Rectal smooth muscle tissue (tissue), 1 donor: ENCODE measurements at regions not wholly inside any gene's neighbourhood (a gene's known extent, or its start where the extent isn't known, plus 50 kb on each side); places are given as distances from the start of the nearest gene placed in this dataset.

Experiments used
- H3K27ac ChIP-seq: one replicate; pipeline ENCODE4 v1.7.0; 2013; ENCODE audit warnings: low read depth, low read length, inconsistent platforms
- H3K27me3 ChIP-seq: one replicate; pipeline ENCODE4 v1.7.0; 2013; ENCODE audit warnings: low read length; ENCODE audit not compliant: control insufficient read depth, insufficient read depth
- H3K36me3 ChIP-seq: one replicate; pipeline ENCODE4 v1.7.0; 2013; ENCODE audit warnings: low read length; ENCODE audit not compliant: control insufficient read depth, insufficient read depth
- H3K4me1 ChIP-seq: one replicate; pipeline ENCODE4 v1.7.0; 2013; ENCODE audit warnings: low read length; ENCODE audit not compliant: control insufficient read depth, insufficient read depth
- H3K4me3 ChIP-seq: one replicate; pipeline ENCODE4 v1.7.0; 2013; ENCODE audit warnings: low read length
- H3K9ac ChIP-seq: one replicate; pipeline ENCODE4 v1.7.0; 2013; ENCODE audit warnings: low read length

- Histone ChIP-seq H3K9ac (no peak overlapping the region), H3K36me3 (no peaks in the 10 kb centered on the region), H3K27me3 (no peaks in the 10 kb centered on the region), H3K27ac (no peak overlapping the region), H3K4me1 (no peaks in the 10 kb centered on the region), H3K4me3 (no peak overlapping the region)
These were observed 122.2 kb upstream of the PRSS58 start for GRCh38 chr7:142380069-142380468.

DNA sequence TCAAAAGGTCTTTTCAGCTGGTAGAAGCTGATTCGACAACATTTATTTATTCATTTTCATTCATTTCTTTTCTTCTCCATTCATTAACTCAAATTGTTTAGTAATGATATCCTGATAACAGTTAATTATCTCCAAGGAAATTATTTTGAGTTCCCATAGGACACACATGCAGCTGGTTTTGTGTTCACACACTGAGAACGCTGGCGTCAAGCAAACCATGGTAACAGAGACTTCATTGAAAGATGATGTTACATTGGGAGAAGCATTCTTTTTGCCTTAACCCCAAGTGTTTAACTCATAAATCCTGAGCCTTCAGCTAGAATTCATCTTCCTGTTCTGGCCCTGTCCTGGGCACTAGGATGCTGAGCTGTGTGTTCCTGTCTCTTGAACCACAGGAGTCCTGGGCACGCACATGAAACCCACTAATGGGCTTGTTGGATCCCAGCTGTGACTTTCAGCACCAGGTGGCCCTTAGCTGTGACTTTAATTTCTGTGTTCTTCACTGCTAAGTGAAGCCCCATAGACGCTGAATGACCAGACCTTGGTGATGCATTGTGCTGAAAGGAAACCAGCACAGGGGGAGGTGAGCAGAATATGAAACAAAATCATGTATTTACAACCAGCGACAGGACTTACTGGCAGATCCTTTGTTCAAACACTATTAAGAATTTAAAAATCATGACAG, 121.5 kb upstream of the PRSS58 start:
- no peaks in the 10 kb centered on the region for H3K4me1 ChIP-seq
- no peaks in the 10 kb centered on the region for H3K36me3 ChIP-seq
- no peak overlapping the region for H3K9ac ChIP-seq
- H3K27ac ChIP-seq, result no peak overlapping the region
- no peak overlapping the region for H3K4me3 ChIP-seq
- no peaks in the 10 kb centered on the region for H3K27me3 ChIP-seq

- no peaks in the 10 kb centered on the region for H3K36me3 ChIP-seq
- H3K4me3 ChIP-seq, result no peak overlapping the region
- H3K9ac ChIP-seq, result no peak overlapping the region
- H3K27ac ChIP-seq, result no peak overlapping the region
- H3K27me3 ChIP-seq, result no peaks in the 10 kb centered on the region
- no peaks in the 10 kb centered on the region for H3K4me1 ChIP-seq
These were observed 119.7 kb upstream of the PRSS58 start for GRCh38 chr7:142377567-142377966.

- Histone ChIP-seq H3K4me1 (no peaks in the 10 kb centered on the region), H3K27me3 (no peaks in the 10 kb centered on the region), H3K27ac (no peak overlapping the region), H3K4me3 (no peak overlapping the region), H3K9ac (no peak overlapping the region), H3K36me3 (no peaks in the 10 kb centered on the region)
These were observed 118.6 kb upstream of the PRSS58 start for GRCh38 chr7:142376356-142376997.

GRCh38 chr7:142375710-142376313, 118.0 kb upstream of the PRSS58 start:
- Histone ChIP-seq H3K27me3 (no peaks in the 10 kb centered on the region), H3K27ac (no peak overlapping the region), H3K36me3 (no peaks in the 10 kb centered on the region), H3K4me3 (no peak overlapping the region), H3K4me1 (no peaks in the 10 kb centered on the region), H3K9ac (no peak overlapping the region)

- H3K9ac ChIP-seq, result no peak overlapping the region
- H3K36me3 ChIP-seq, result no peaks in the 10 kb centered on the region
- H3K27ac ChIP-seq, result no peak overlapping the region
- H3K27me3 ChIP-seq, result no peaks in the 10 kb centered on the region
- H3K4me3 ChIP-seq, result no peak overlapping the region
- H3K4me1 ChIP-seq, result no peaks in the 10 kb centered on the region
These were observed 114.9 kb upstream of the PRSS58 start for GRCh38 chr7:142372727-142373126.

DNA sequence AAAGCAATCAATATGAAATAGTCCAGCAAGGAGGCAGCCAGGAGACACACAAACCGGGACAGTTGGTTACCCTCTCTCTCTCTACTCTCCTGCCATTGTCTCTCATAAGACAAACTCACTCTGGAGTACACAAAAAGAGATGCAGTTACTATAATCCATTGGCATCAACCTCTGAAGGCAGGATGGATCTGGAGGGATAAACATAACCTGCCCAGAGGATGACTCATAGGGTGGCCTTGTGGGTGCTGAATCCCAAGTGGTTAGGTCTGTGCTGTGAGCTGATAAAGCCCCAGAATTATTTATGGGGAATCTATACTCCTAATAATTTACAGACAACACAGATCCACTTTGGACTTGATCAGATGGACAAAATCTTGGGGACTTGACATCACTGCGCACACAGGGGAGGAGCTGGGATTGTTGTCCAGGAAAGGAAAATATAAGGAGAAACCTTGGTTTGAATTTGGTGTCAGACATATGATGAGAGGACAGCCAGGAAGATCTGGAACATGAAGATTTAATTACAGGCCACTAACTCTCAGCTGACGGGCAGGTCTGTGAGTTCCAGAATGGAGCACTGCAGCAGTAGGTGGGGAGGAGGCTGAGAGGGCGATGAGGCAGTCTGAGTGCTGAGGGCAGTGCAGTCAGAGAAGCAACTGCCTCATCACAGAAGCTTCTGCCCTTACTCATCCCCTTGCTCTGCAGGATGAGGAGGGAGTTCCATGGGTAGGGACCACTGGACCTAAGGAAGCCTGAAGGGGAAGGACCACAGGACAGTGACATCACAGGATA, 113.9 kb upstream of the PRSS58 start:
- H3K4me1 ChIP-seq, result no peaks in the 10 kb centered on the region
- H3K27ac ChIP-seq, result no peak overlapping the region
- no peaks in the 10 kb centered on the region for H3K36me3 ChIP-seq
- H3K27me3 ChIP-seq, result no peaks in the 10 kb centered on the region
- H3K4me3 ChIP-seq, result no peak overlapping the region
- H3K9ac ChIP-seq, result no peak overlapping the region

- Histone ChIP-seq H3K27me3 (no peaks in the 10 kb centered on the region), H3K9ac (no peak overlapping the region), H3K36me3 (no peaks in the 10 kb centered on the region), H3K4me1 (no peaks in the 10 kb centered on the region), H3K27ac (no peak overlapping the region), H3K4me3 (no peak overlapping the region)
These were observed 107.6 kb upstream of the PRSS58 start for GRCh38 chr7:142365410-142365842.

DNA sequence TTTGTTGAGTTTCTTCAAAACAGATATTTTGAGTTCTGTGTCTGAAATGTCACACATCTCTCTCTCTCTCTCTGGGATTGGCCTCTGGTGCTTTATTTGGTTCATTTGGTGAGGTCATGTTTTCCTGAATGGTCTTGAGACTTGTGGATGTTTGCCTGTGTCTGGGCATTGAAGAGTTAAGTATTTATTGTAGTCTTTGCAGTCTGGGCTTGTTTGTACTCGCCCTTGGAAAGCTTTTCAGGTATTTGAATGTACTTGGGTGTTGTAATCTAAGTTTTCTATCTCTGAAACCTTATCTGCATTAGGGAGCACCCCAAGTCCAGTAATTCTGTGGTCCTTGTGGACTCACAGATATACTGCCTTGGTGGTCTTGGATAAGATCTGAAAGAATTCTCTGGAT, 106.7 kb upstream of the PRSS58 start:
- Histone ChIP-seq H3K36me3 (no peaks in the 10 kb centered on the region), H3K4me1 (no peaks in the 10 kb centered on the region), H3K27ac (no peak overlapping the region), H3K4me3 (no peak overlapping the region), H3K27me3 (no peaks in the 10 kb centered on the region), H3K9ac (no peak overlapping the region)

- no peaks in the 10 kb centered on the region for H3K4me1 ChIP-seq
- no peak overlapping the region for H3K4me3 ChIP-seq
- no peak overlapping the region for H3K9ac ChIP-seq
- no peaks in the 10 kb centered on the region for H3K36me3 ChIP-seq
- no peaks in the 10 kb centered on the region for H3K27me3 ChIP-seq
- no peak overlapping the region for H3K27ac ChIP-seq
These were observed 104.5 kb upstream of the PRSS58 start for GRCh38 chr7:142362349-142362748.

DNA sequence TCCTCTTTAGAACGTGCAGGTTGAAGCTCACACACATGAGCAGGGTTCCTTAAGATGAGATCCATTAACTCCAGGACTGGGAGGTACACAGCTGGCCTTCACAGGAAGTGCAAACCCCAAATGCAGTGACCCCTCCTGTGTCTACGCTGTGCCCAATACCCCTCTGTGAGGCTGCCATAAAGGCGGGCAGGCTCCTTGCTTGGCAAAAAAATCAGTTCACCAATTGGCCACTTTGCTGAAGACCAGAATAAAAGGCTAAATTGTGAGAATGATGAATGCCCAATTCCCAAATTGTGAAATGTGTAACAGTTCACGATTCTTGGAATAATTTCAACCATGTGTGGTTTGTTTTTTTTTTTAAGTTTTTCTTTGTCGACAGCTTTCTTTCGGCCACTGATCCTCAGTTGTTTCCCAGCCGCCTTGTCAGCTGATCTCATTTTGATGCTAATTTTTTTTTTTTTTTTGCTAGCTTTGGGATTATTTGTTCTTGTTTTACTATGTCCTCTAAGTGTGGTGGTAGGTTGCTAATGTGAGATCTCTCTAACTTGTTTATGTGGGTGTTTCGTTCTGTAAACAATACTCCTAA, 101.9 kb upstream of the PRSS58 start:
- Histone ChIP-seq H3K9ac (no peak overlapping the region), H3K27me3 (no peaks in the 10 kb centered on the region), H3K36me3 (no peaks in the 10 kb centered on the region), H3K4me3 (no peak overlapping the region), H3K27ac (no peak overlapping the region), H3K4me1 (no peaks in the 10 kb centered on the region)

GRCh38 chr7:142357953-142358520, 100.2 kb upstream of the PRSS58 start:
- Histone ChIP-seq H3K4me3 (no peak overlapping the region), H3K27me3 (no peaks in the 10 kb centered on the region), H3K36me3 (no peaks in the 10 kb centered on the region), H3K9ac (no peak overlapping the region), H3K27ac (no peak overlapping the region), H3K4me1 (no peaks in the 10 kb centered on the region)
